ENCODE measurements at regions not wholly inside any gene's neighbourhood (a gene's known extent, or its start where the extent isn't known, plus 50 kb on each side); places are given as distances from the start of the nearest gene placed in this dataset.

- WGBS, 2 donors = 56 to 93% methylated on average over 4 of the region's 4 CpGs
- Histone ChIP-seq H3K4me3 (no peak overlapping the region), H3K36me3 (no peaks in the 10 kb centered on the region), H3K4me1 (no peaks in the 10 kb centered on the region), H3K27ac (no peak overlapping the region), H3K9me3 (no peaks in the 10 kb centered on the region), H3K27me3 (no peaks in the 10 kb centered on the region)
- TF ChIP-seq CTCF (IDR thresholded peaks at IDR 0.05) = no peak
- no peak for TF ChIP-seq POLR2AphosphoS5 (IDR thresholded peaks at IDR 0.05)
- TF ChIP-seq EP300 (IDR thresholded peaks at IDR 0.05) = no peak
- TF ChIP-seq POLR2A (IDR thresholded peaks at IDR 0.05) = no peak
- no peak for DNase-seq
- intact Hi-C loops (cut with DNase I) = no loop called here
Measured at GRCh38 chr20:22368235-22368634, 216.1 kb downstream of the FOXA2 start.

GRCh38 chr20:22366631-22367030 lies 217.7 kb downstream of the FOXA2 start:
- Histone ChIP-seq H3K27ac (no peak overlapping the region), H3K36me3 (no peaks in the 10 kb centered on the region), H3K27me3 (no peaks in the 10 kb centered on the region), H3K4me1 (no peaks in the 10 kb centered on the region), H3K4me3 (no peak overlapping the region), H3K9me3 (no peaks in the 10 kb centered on the region)
- intact Hi-C loops (cut with DNase I) = no loop called here
- TF ChIP-seq POLR2A (IDR thresholded peaks at IDR 0.05) (no peak), EP300 (IDR thresholded peaks at IDR 0.05) (no peak), CTCF (IDR thresholded peaks at IDR 0.05) (no peak), POLR2AphosphoS5 (IDR thresholded peaks at IDR 0.05) (no peak)
- no peak for DNase-seq

- no peak overlapping the region for H3K27ac ChIP-seq
- H3K4me3 ChIP-seq = no peak overlapping the region
- H3K36me3 ChIP-seq = no peaks in the 10 kb centered on the region
- H3K27me3 ChIP-seq = peaks cover 0 to 6% (median 0%) of the 10 kb centered on the region in 3 donors
- 23 to 75% methylated on average over 1 of the region's 1 CpG for WGBS, 2 donors
- H3K4me1 ChIP-seq = peaks cover 0 to 10% (median 2%) of the 10 kb centered on the region in 4 donors
- no peak for TF ChIP-seq EP300 (IDR thresholded peaks at IDR 0.05)
- no peak for TF ChIP-seq POLR2A (IDR thresholded peaks at IDR 0.05)
- no peak for TF ChIP-seq CTCF (IDR thresholded peaks at IDR 0.05)
- no peak for TF ChIP-seq POLR2AphosphoS5 (IDR thresholded peaks at IDR 0.05)
- DNase-seq = no peak
- intact Hi-C loops (cut with DNase I) = no loop called here
- H3K9me3 ChIP-seq = no peaks in the 10 kb centered on the region
Measured at GRCh38 chr20:22354647-22355046, 229.7 kb downstream of the FOXA2 start.

- H3K27ac ChIP-seq = no peak overlapping the region
- TF ChIP-seq EP300 (IDR thresholded peaks at IDR 0.05) (no peak), POLR2A (IDR thresholded peaks at IDR 0.05) (no peak), CTCF (IDR thresholded peaks at IDR 0.05) (no peak), POLR2AphosphoS5 (IDR thresholded peaks at IDR 0.05) (no peak)
- H3K4me3 ChIP-seq = no peak overlapping the region
- intact Hi-C loops (cut with DNase I) = no loop called here
- DNase-seq = no peak
- peaks cover 0 to 6% (median 0%) of the 10 kb centered on the region in 3 donors for H3K27me3 ChIP-seq
- H3K36me3 ChIP-seq = no peaks in the 10 kb centered on the region
- no peaks in the 10 kb centered on the region for H3K9me3 ChIP-seq
- H3K4me1 ChIP-seq = peaks cover 0 to 10% (median 2%) of the 10 kb centered on the region in 4 donors
- 87 to 91% methylated on average over 2 of the region's 2 CpGs for WGBS, 2 donors
Measured at GRCh38 chr20:22353586-22353985, 230.8 kb downstream of the FOXA2 start.

GRCh38 chr20:22352019-22352418 lies 232.4 kb downstream of the FOXA2 start:
- Histone ChIP-seq H3K4me3 (no peak overlapping the region), H3K27me3 (peaks cover 0 to 6% (median 0%) of the 10 kb centered on the region in 3 donors), H3K9me3 (no peaks in the 10 kb centered on the region), H3K4me1 (peaks cover 0 to 10% (median 2%) of the 10 kb centered on the region in 4 donors), H3K27ac (no peak overlapping the region), H3K36me3 (no peaks in the 10 kb centered on the region)
- TF ChIP-seq POLR2A (IDR thresholded peaks at IDR 0.05) (no peak), POLR2AphosphoS5 (IDR thresholded peaks at IDR 0.05) (peak in 2 of 4 donors; percentile 7 to 47)
- no peak for DNase-seq
- 22 to 67% methylated on average over 3 of the region's 3 CpGs for WGBS, 2 donors
- intact Hi-C loops (cut with DNase I) = no loop called here

Measured in sigmoid colon (tissue), 6 donors.